Psoas muscle (tissue), 7 donors: ENCODE measurements at regions not wholly inside any gene's neighbourhood (a gene's known extent, or its start where the extent isn't known, plus 50 kb on each side); places are given as distances from the start of the nearest gene placed in this dataset.
"Not testable (repeated sequence)": the region's sequence is repeated elsewhere in the genome, so short reads cannot be mapped to it uniquely, and the experiment has no call there.

Source experiments
- ATAC-seq, 4 donors: fragments of 200-7000 bp; cut with Tn5 transposase; one replicate each; pipeline ENCODE4 v1.9.1; 2020; ENCODE audit warnings: moderate library complexity in 3 of 4, mild to moderate bottlenecking in 2 of 4
- DNase-seq, 2 donors: peaks; one replicate each; pipeline ENCODE4 v3.0.0-alpha.2; 2020
- H3K27ac ChIP-seq: fragments of 200-600 bp; one replicate; pipeline ENCODE4 v1.8.0; 2022
- H3K27me3 ChIP-seq, 3 donors: fragments of 200-600 bp in 1 of 3; one replicate each; pipeline versions ENCODE4 v1.6.1 to v1.8.0; 2013 to 2022; ENCODE audit warnings: low read length in 2 of 3, mild to moderate bottlenecking in 2 of 3, moderate library complexity in 1 of 3; ENCODE audit not compliant: insufficient read depth in 3 of 3
- H3K36me3 ChIP-seq, 2 donors: fragments of 200-600 bp in 1 of 2; one replicate each; pipeline versions ENCODE4 v1.6.1 to v1.8.0; 2013 to 2022; ENCODE audit warnings: low read depth in 1 of 2, mild to moderate bottlenecking in 1 of 2, moderate library complexity in 1 of 2; ENCODE audit not compliant: insufficient read depth in 1 of 2
- H3K4me1 ChIP-seq: fragments of 200-600 bp; one replicate; pipeline ENCODE4 v1.8.0; 2022
- H3K4me3 ChIP-seq: fragments of 200-600 bp; one replicate; pipeline ENCODE4 v1.8.0; 2022; ENCODE audit warnings: mild to moderate bottlenecking
- H3K9me3 ChIP-seq: fragments of 200-600 bp; one replicate; pipeline ENCODE4 v1.8.0; 2022
- WGBS, 3 donors: extraction: QIAGEN DNeasy Blood & Tissue Kit; methylation state at CpG; one replicate each; pipeline versions ENCODE4 v1.1.6 to v1.1.7; 2013; 5-methylcytosine and 5-hydroxymethylcytosine counted together
- intact Hi-C, 2 donors: fragments of 100-400 bp; cut with DNase I; formaldehyde crosslinking; loops; one replicate each; pipeline versions ENCODE4 v1.11.0 to v1.14.2; 2022
- TF ChIP-seq, protein P1 (sequence below): fragments of 200-600 bp; IDR thresholded peaks from one replicate; pipeline ENCODE4 v1.8.0; 2022; ENCODE audit warnings: antibody characterized with exemption
- donor health status: healthy with polysubstance abuse.
- donor health status: DM: no; HTN: no; CAD: no; lungs with moderate emphysema.
- donor health status: Bipolar disorder and iron deficiency.
- donor health status: healthy.
- donor health status: DM: yes; HTN: yes; CAD: no.
- donor health status: DM: no; HTN: no; CAD: no.
- donor health status: DM: yes; HTN: yes; CAD: no.

GRCh38 chr4:22593933-22594332 is 78.1 kb upstream of the ADGRA3 start:
- TF ChIP-seq, protein P1, sequence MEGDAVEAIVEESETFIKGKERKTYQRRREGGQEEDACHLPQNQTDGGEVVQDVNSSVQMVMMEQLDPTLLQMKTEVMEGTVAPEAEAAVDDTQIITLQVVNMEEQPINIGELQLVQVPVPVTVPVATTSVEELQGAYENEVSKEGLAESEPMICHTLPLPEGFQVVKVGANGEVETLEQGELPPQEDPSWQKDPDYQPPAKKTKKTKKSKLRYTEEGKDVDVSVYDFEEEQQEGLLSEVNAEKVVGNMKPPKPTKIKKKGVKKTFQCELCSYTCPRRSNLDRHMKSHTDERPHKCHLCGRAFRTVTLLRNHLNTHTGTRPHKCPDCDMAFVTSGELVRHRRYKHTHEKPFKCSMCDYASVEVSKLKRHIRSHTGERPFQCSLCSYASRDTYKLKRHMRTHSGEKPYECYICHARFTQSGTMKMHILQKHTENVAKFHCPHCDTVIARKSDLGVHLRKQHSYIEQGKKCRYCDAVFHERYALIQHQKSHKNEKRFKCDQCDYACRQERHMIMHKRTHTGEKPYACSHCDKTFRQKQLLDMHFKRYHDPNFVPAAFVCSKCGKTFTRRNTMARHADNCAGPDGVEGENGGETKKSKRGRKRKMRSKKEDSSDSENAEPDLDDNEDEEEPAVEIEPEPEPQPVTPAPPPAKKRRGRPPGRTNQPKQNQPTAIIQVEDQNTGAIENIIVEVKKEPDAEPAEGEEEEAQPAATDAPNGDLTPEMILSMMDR, result no peak
- intact Hi-C loops, result no loop called here
- DNase-seq (no peak), ATAC-seq (no peak)
- Histone ChIP-seq H3K9me3 (no peaks in the 10 kb centered on the region), H3K27ac (no peak overlapping the region), H3K27me3 (no peaks in the 10 kb centered on the region), H3K4me3 (no peak overlapping the region), H3K4me1 (no peaks in the 10 kb centered on the region), H3K36me3 (no peaks in the 10 kb centered on the region)
- 59 to 81% (median 65%) methylated on average over 10 of the region's 10 CpGs for WGBS, 3 donors

DNA sequence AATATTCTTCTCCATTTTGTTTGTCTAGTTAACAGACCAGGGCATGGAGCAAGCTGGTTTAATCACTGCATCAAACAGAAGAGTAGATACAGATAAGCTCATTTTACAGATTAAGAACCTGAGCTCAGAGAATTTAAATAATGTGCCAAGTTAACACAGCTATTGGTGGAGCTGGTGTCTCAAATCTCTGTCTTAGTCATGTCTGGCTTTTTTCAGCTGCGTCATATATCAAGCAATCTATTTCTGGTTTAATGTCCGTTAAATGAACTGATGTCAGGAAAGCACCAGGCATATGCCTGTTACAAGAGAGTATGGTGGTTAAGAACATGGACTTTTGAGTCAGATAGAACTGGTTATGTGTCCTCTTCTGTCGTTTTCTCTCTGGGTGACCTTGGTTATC is 79.8 kb upstream of the ADGRA3 start:
- no peaks in the 10 kb centered on the region for H3K36me3 ChIP-seq
- H3K4me3 ChIP-seq, result peak overlapping the region; percentile 11
- no peaks in the 10 kb centered on the region for H3K9me3 ChIP-seq
- no peaks in the 10 kb centered on the region for H3K4me1 ChIP-seq
- TF ChIP-seq, protein P1, result no peak
- no peaks in the 10 kb centered on the region for H3K27me3 ChIP-seq
- peak overlapping the region; percentile 60 for H3K27ac ChIP-seq
- intact Hi-C loops, result no loop called here
- DNase-seq (no peak), ATAC-seq (peak; percentile 67 to 92 (median 92))
- 20 to 42% (median 20%) methylated on average over 3 of the region's 3 CpGs for WGBS, 3 donors

GRCh38 chr4:22596409-22596808 is 80.5 kb upstream of the ADGRA3 start:
- no peaks in the 10 kb centered on the region for H3K36me3 ChIP-seq
- intact Hi-C loops, result no loop called here
- H3K27ac ChIP-seq, result no peak overlapping the region
- no peak for DNase-seq
- 36 to 54% (median 49%) methylated on average over 2 of the region's 2 CpGs for WGBS, 3 donors
- ATAC-seq, result no peak
- H3K27me3 ChIP-seq, result no peaks in the 10 kb centered on the region
- H3K4me3 ChIP-seq, result no peak overlapping the region
- TF ChIP-seq, protein P1, result no peak
- no peaks in the 10 kb centered on the region for H3K4me1 ChIP-seq
- no peaks in the 10 kb centered on the region for H3K9me3 ChIP-seq

DNA sequence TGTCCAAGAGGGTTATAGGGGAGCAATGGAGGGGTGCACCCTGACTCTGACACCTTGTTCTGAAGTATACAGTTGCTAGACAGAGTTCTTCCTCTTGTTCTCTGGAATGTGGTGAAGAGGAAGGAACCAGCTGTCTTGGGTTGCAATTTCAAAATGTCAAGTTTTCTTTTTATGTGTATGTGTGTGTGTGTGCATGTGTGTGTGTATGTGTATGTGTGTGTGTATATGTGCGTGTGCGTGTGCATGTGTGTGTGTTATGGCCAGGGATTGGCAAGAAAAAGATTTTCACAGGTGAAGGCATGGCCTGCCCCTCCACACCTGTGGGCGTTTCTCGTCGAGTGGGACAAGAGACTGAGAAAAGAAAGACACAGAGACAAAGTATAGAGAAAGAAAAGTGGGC is 81.6 kb upstream of the ADGRA3 start:
- Histone ChIP-seq H3K9me3 (no peaks in the 10 kb centered on the region), H3K27me3 (no peaks in the 10 kb centered on the region), H3K4me1 (no peaks in the 10 kb centered on the region), H3K4me3 (no peak overlapping the region), H3K36me3 (no peaks in the 10 kb centered on the region), H3K27ac (no peak overlapping the region)
- DNase-seq (no peak), ATAC-seq (no peak)
- TF ChIP-seq, protein P1, result no peak
- intact Hi-C loops, result no loop called here
- WGBS, 3 donors, result 90 to 95% (median 94%) methylated on average over 5 of the region's 5 CpGs

- H3K4me1 ChIP-seq, H3K27ac ChIP-seq, ATAC-seq, H3K9me3 ChIP-seq, H3K36me3 ChIP-seq, H3K4me3 ChIP-seq, intact Hi-C loops, DNase-seq, H3K27me3 ChIP-seq: not testable (repeated sequence)
- WGBS, 3 donors, result 85 to 91% (median 90%) methylated on average over 8 of the region's 8 CpGs
Observed at GRCh38 chr4:22598113-22599047, 82.5 kb upstream of the ADGRA3 start.

GRCh38 chr4:22599228-22599928 is 83.5 kb upstream of the ADGRA3 start:
- WGBS, 3 donors, result 90 to 95% (median 94%) methylated on average over 21 to 22 of the region's 22 CpGs
- intact Hi-C loops, result not testable (repeated sequence)

GRCh38 chr4:22599929-22600432 is 84.1 kb upstream of the ADGRA3 start:
- H3K27ac ChIP-seq, DNase-seq, H3K27me3 ChIP-seq, ATAC-seq, H3K9me3 ChIP-seq, H3K4me3 ChIP-seq, H3K36me3 ChIP-seq, H3K4me1 ChIP-seq, intact Hi-C loops: not testable (repeated sequence)
- 96 to 97% (median 97%) methylated on average over 8 of the region's 8 CpGs for WGBS, 3 donors

More at GRCh38 chr4:22599228-22599928, 83.5 kb upstream of the ADGRA3 start:
- H3K4me3 ChIP-seq, H3K36me3 ChIP-seq, DNase-seq, H3K27me3 ChIP-seq, H3K9me3 ChIP-seq, H3K4me1 ChIP-seq, ATAC-seq, H3K27ac ChIP-seq: not testable (repeated sequence)
